HG03460 (cell line): ENCODE measurements at regions not wholly inside any gene's neighbourhood (a gene's known extent, or its start where the extent isn't known, plus 50 kb on each side); places are given as distances from the start of the nearest gene placed in this dataset.

ENCODE experiments used
- ATAC-seq: cut with Tn5 transposase; IDR thresholded peaks from one replicate; pipeline ENCODE4 v1.9.1; 2021; ENCODE audit not compliant: unreplicated experiment

GRCh38 chr5:124692950-124693349 is 53.5 kb downstream of the ZNF608 start:
- no peak for ATAC-seq

- no peak for ATAC-seq
Observed at GRCh38 chr5:124692324-124692723, 54.1 kb downstream of the ZNF608 start.

DNA sequence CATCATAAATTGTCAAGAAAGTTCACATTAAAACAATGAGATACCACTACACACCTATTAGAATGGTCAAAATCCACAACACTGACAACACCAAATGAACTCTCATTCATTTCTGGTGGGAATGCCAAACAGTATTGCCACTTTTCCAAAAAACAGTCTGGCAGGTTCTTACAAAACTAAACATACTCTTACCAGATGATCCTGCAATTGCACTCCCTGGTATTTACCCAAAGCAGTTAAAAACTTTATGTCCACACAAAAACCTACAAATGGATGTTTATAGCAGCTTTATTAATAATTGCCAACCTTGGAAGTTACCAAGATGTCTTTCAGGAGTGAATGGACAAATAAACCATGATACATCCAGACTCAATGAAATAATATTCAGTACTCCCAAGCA is 56.8 kb downstream of the ZNF608 start:
- no peak for ATAC-seq

- ATAC-seq = no peak
Observed at GRCh38 chr5:124686239-124687004, 60.0 kb downstream of the ZNF608 start.

GRCh38 chr5:124685404-124685930 is 61.0 kb downstream of the ZNF608 start:
- no peak for ATAC-seq

DNA sequence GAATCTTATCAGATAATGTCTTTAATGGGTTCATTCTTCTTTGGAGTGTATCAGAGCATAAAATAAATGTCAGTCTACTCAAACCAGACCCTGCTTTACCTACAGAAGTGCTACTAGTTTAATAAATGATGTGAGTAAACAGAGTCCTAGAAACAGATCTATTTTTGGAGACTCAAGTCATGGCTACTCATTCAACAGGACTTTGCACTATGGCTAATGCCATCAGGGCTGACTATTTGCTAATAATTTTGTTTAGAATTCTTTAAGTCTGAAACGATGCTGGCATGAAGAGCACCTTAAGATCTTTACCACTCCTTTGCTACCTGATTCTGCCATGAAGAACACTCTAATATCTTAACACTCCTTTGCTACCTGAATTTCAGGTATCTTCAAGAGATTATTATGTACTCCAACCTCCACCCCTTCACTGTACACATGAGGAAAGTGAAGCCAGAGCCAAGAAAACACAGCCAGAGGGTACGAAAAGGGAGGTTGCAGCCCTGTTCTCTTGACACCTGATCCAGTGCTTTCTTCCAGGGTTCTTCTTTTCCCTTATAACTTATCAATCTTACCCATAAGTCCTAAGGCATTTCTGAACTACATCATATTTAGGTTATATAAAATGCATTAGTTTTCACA is 62.4 kb downstream of the ZNF608 start:
- no peak for ATAC-seq

GRCh38 chr5:124679578-124680199 is 66.8 kb downstream of the ZNF608 start:
- no peak for ATAC-seq

DNA sequence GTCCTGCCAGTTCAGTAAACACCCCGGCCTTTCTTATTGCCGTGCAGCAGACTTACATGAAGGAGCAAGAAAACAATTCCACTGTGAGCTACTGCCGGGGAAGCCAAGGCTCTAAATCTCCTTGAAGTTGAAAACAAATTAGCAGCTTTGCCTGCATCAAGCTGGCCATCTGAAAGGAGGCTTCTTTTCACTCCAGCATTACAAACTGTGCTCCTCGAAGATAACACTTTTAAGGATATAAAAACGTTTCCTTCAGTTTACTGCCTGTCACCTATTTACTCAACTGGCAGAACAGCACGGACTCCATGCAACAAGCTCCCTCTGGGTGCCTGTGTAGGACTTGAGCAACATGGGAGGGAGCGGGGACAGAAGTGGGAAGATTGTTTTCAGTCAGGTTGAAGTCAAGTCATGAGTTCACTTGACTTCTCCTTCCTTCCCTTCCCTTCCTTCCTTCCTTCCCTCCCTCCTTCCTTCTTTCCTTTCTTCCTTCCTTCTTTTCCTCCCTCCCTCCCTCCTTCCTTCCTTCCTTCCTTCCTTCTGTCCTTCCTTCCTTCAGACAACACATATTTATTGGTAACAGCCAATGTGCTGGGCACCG is 67.4 kb downstream of the ZNF608 start:
- ATAC-seq = no peak

- ATAC-seq = no peak
Observed at GRCh38 chr5:124678468-124678867, 68.0 kb downstream of the ZNF608 start.

DNA sequence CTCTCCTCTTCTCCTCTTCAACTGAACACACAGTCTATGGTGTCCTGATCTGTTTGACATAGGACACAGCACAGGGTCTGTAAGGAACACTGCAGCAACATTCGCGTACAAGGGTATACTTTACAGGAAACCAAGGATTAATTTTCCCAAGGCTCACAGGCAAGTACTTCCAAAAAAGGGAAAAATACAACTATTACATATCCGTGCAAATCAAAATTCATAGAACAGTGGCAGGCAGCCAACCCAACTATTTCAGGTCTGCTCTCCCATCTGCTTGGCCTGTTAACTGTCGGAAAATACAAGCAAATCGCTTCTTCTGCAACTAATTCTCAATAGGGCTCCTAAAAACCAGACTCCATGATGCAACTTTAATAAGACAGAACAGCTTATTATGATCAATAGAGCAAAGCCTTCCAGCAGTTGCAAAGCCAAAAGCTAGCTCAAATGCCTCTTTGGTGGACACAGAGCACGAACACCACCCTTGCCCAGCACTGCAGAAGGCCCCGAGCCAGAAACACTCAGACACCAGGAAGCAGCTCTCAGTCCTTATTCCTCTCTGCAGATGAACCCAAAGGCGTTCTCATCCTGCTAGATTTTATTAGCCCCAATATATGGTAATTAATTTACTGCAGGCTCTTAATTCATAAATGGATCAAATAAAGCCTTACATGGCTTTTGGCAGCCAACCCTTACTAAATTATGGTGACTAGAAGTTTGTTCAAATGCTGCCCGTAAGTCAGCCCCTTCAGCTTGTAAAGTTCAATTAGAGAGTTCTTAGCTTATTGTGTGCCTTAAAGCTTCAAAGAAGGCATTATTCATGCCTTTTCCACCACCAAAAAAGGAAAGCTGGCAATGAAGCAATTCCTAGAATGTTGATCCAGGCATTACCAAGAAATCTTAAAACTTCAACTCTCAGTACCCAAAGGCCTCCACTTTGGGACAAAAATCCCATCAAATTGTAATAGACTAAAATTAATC is 68.8 kb downstream of the ZNF608 start:
- no peak for ATAC-seq

GRCh38 chr5:124675931-124676846 is 70.2 kb downstream of the ZNF608 start:
- ATAC-seq = no peak

DNA sequence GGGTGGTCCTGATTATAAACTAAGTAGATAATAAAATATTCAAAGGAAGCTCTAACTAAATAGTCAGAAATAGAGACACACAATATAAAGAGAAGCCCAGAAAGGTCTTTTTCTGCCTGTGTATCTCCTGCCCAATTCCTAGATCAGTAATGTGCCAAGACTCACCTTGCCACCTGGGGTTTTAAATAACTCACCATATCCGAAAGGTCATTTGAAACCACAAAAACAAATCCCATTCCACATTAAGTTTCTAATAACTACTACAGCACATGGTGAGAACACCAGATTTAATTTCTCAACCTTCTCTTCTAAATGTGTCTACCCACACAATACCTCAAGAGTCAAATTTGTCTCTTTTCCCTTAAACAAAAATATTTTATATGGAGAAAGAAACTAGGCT is 75.2 kb downstream of the ZNF608 start:
- ATAC-seq = no peak

DNA sequence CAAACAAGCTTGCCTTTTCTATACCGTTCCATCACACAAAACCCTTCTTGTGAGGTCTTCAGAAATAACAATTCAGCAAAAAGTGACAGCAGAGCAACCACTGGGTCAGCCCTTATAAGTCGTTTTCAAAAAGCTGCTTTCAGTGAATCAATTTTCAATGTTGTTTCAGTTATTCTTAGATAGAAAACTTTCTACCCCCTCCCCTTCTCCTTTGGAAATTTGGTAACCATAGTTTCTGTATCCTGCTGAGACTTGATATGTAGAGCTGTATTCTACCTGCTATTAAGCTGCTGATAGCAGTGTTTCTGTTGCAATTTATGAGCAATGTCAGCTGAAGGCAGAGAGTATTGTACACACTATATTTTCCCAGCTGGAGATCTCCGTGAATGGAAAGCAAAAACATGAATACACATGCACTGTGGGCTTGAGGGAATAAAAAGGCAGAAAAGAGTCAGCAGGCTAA is 75.7 kb downstream of the ZNF608 start:
- ATAC-seq = no peak

- ATAC-seq = no peak
Observed at GRCh38 chr5:124669956-124670721, 76.3 kb downstream of the ZNF608 start.

- ATAC-seq = no peak
Observed at GRCh38 chr5:124669300-124669648, 77.2 kb downstream of the ZNF608 start.

DNA sequence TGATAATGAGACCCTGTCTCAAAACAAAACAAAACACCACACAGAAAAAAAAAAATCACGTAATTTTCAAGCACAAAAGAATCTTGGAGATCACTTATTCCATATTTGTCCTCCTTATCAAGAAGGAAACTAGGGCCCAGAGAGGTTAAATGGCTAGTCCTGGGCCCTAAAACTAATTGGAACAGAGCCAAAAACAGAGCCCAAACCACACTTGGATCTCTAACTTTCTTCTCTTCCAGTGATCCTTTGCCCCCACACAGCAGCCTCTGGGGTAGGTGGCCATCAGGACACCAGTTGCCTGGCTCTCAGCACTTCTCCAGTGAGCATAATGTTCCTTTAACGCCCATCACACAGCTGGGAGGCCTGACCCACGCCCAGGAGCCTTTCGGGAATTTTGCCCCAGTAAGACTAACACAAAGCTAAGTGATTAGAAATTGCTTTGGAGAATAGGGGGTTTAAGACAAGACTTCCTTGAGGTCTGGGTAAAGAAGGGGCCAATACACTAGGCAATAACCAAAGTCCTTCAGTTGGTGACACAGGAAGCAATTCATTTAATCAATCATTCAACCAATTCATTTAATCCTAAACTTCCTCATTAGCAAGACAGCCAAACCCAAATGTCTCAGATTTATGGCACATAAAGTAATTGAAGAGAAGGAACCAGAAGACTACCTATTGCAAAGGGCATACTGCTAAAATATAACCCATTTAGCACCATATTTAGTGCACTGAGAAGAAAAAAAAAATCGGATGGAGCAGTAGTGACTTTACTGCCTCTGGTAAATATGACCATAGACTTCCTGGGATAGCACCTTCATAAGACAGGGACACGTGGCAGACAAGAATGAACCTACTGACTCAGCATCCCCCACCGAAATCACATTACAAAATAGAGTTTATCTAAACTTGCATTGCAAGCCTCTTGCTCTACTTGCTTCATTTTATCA is 77.8 kb downstream of the ZNF608 start:
- no peak for ATAC-seq

DNA sequence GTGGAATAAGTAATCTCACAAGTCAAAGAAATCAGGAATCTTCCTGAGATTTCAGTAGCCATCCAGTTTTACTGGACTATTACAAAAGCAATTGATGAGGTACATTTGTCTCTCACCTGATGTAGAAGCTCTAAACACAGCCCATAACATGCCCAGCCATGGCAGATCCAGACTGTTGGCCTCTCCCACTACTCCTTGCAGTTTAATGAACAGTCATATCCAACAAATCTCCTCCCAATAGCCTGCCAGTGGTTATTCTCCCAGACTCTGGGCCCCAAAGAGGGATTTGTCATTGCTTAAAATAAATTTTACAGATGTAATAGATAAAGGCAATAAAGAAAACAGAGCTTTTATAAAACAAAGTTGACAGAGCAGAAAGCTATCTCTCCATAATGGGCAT is 80.8 kb downstream of the ZNF608 start:
- no peak for ATAC-seq

DNA sequence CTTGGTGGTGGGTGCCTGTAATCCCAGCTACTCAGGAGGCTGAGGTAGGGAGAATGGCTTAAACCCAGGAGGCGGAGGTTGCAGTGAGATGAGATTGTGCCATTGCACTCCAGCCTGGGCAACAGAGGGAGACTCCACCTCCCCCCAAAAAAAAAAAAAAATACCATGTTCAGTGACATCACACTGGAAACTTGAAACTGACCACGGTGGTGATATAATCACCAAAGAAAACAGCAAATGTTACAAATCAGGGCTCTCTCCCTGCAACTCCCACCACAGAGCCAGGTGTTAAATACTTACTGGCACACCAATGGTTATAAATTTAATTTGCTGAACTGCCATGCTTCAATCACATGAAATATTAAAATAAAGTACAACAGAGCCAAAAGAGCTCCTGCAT is 81.4 kb downstream of the ZNF608 start:
- ATAC-seq = no peak
